CD4-positive, CD25-positive, alpha-beta regulatory T cell (primary cell): ENCODE measurements at regions not wholly inside any gene's neighbourhood (a gene's known extent, or its start where the extent isn't known, plus 50 kb on each side); places are given as distances from the start of the nearest gene placed in this dataset.
A peak's percentile ranks its signal among the peaks of the same experiment; 100 is the strongest.

Experiments
- ATAC-seq, 2 donors: fragments of 150-1000 bp; cut with Tn5 transposase; one replicate each; pipeline ENCODE4 v1.10.0; 2021; ENCODE audit warnings: low read depth in 2 of 2, moderate number of reproducible peaks in 2 of 2, moderate library complexity in 1 of 2
- DNase-seq, 3 donors: peaks; one replicate each; pipeline versions ENCODE4 v3.0.0 to v3.0.0-alpha.2; 2012 to 2022; ENCODE audit warnings: mixed read lengths in 1 of 3
- H3K27ac ChIP-seq: one replicate; pipeline ENCODE4 v1.7.0; 2013; ENCODE audit warnings: mild to moderate bottlenecking, low read length; ENCODE audit not compliant: insufficient read depth, poor library complexity, severe bottlenecking
- H3K27me3 ChIP-seq: one replicate; pipeline ENCODE4 v1.7.0; 2013; ENCODE audit warnings: low read length; ENCODE audit not compliant: control insufficient read depth, insufficient read depth
- H3K36me3 ChIP-seq: one replicate; pipeline ENCODE4 v1.7.0; 2013; ENCODE audit warnings: mild to moderate bottlenecking, low read length, moderate library complexity; ENCODE audit not compliant: control insufficient read depth, insufficient read depth
- H3K4me1 ChIP-seq: 2 replicates; pipeline ENCODE4 v1.7.0; 2013; ENCODE audit warnings: mild to moderate bottlenecking, low read length; ENCODE audit not compliant: insufficient read depth, control insufficient read depth, poor library complexity, severe bottlenecking
- H3K4me3 ChIP-seq: one replicate; pipeline ENCODE4 v1.7.0; 2013; ENCODE audit warnings: low read depth, mild to moderate bottlenecking, low read length, moderate library complexity
- H3K9me3 ChIP-seq, 2 experiments: 1 replicate in 1 of 2; 2 replicates in 1 of 2; pipeline ENCODE4 v1.7.0; 2013; ENCODE audit warnings: low read length in 2 of 2, mild to moderate bottlenecking in 1 of 2, moderate library complexity in 1 of 2; ENCODE audit not compliant: control insufficient read depth in 2 of 2
- H3K27ac Mint-ChIP-seq, 3 donors: one replicate each; pipeline ENCODE4 v1.8.0; 2020 to 2022; ENCODE audit warnings: mild to moderate bottlenecking in 3 of 3, mixed read lengths in 3 of 3, moderate library complexity in 2 of 3
- H3K27me3 Mint-ChIP-seq: one replicate; pipeline ENCODE4 v1.8.0; 2022; ENCODE audit warnings: mild to moderate bottlenecking, mixed read lengths
- H3K36me3 Mint-ChIP-seq: one replicate; pipeline ENCODE4 v1.8.0; 2020; ENCODE audit warnings: mixed read lengths
- H3K4me1 Mint-ChIP-seq, 4 donors: one replicate each; pipeline ENCODE4 v1.8.0; 2020 to 2022; ENCODE audit warnings: mixed read lengths in 4 of 4, mild to moderate bottlenecking in 1 of 4
- H3K4me3 Mint-ChIP-seq, 4 donors: one replicate each; pipeline ENCODE4 v1.8.0; 2020 to 2022; ENCODE audit warnings: mild to moderate bottlenecking in 4 of 4, mixed read lengths in 4 of 4, moderate library complexity in 3 of 4
- H3K9me3 Mint-ChIP-seq, 7 donors: one replicate each; pipeline ENCODE4 v1.8.0; 2020 to 2022; ENCODE audit warnings: mixed read lengths in 7 of 7, mild to moderate bottlenecking in 3 of 7, moderate library complexity in 2 of 7

GRCh38 chr6:143613749-143614148, 64.0 kb upstream of the PHACTR2 start:
- Mint-ChIP-seq H3K9me3 (peaks cover 0 to 1% (median 0%) of the 10 kb centered on the region in 7 donors), H3K27me3 (no peaks in the 10 kb centered on the region), H3K36me3 (peaks cover 3% of the 10 kb centered on the region), H3K4me3 (no peak overlapping the region), H3K4me1 (peaks cover 22 to 73% (median 48%) of the 10 kb centered on the region in 4 donors), H3K27ac (peak overlapping the region in 1 of 3 donors; percentile 31)
- ATAC-seq: no peak
- DNase-seq: no peak
- Histone ChIP-seq H3K36me3 (no peaks in the 10 kb centered on the region), H3K27ac (no peak overlapping the region), H3K9me3 (no peaks in the 10 kb centered on the region), H3K27me3 (no peaks in the 10 kb centered on the region), H3K4me1 (peaks cover 7% of the 10 kb centered on the region), H3K4me3 (peak overlapping the region; percentile 51)

- Histone ChIP-seq H3K9me3 (no peaks in the 10 kb centered on the region), H3K27ac (no peak overlapping the region), H3K27me3 (no peaks in the 10 kb centered on the region), H3K4me3 (no peak overlapping the region), H3K4me1 (peaks cover 7% of the 10 kb centered on the region), H3K36me3 (no peaks in the 10 kb centered on the region)
- Mint-ChIP-seq H3K4me1 (peaks cover 27 to 60% (median 49%) of the 10 kb centered on the region in 4 donors), H3K27me3 (no peaks in the 10 kb centered on the region), H3K27ac (no peak overlapping the region), H3K4me3 (no peak overlapping the region), H3K36me3 (peaks cover 6% of the 10 kb centered on the region), H3K9me3 (peaks cover 0 to 1% (median 0%) of the 10 kb centered on the region in 7 donors)
- ATAC-seq (no peak), DNase-seq (no peak)
Measured at GRCh38 chr6:143612186-143612585, 65.6 kb upstream of the PHACTR2 start.

- Histone ChIP-seq H3K4me3 (no peak overlapping the region), H3K27me3 (no peaks in the 10 kb centered on the region), H3K9me3 (no peaks in the 10 kb centered on the region), H3K4me1 (peaks cover 7% of the 10 kb centered on the region), H3K36me3 (no peaks in the 10 kb centered on the region), H3K27ac (no peak overlapping the region)
- peaks cover 0 to 1% (median 0%) of the 10 kb centered on the region in 7 donors for H3K9me3 Mint-ChIP-seq
- H3K36me3 Mint-ChIP-seq: peaks cover 6% of the 10 kb centered on the region
- DNase-seq (no peak), ATAC-seq (no peak)
- peaks cover 27 to 58% (median 45%) of the 10 kb centered on the region in 4 donors for H3K4me1 Mint-ChIP-seq
- H3K27me3 Mint-ChIP-seq: no peaks in the 10 kb centered on the region
- H3K27ac Mint-ChIP-seq: no peak overlapping the region
- no peak overlapping the region for H3K4me3 Mint-ChIP-seq
Measured at GRCh38 chr6:143611580-143611979, 66.2 kb upstream of the PHACTR2 start.

GRCh38 chr6:143609972-143610371, 67.8 kb upstream of the PHACTR2 start:
- peaks cover 4% of the 10 kb centered on the region for H3K4me1 ChIP-seq
- H3K27me3 ChIP-seq: no peaks in the 10 kb centered on the region
- no peak overlapping the region for H3K27ac ChIP-seq
- no peak overlapping the region for H3K4me3 ChIP-seq
- Mint-ChIP-seq H3K4me1 (peaks cover 24 to 51% (median 37%) of the 10 kb centered on the region in 4 donors), H3K27ac (no peak overlapping the region), H3K4me3 (no peak overlapping the region), H3K27me3 (no peaks in the 10 kb centered on the region), H3K9me3 (no peaks in the 10 kb centered on the region), H3K36me3 (peaks cover 3% of the 10 kb centered on the region)
- DNase-seq: no peak
- no peaks in the 10 kb centered on the region for H3K9me3 ChIP-seq
- ATAC-seq: no peak
- H3K36me3 ChIP-seq: no peaks in the 10 kb centered on the region

- ATAC-seq: no peak
- H3K27ac ChIP-seq: no peak overlapping the region
- no peaks in the 10 kb centered on the region for H3K27me3 ChIP-seq
- H3K36me3 Mint-ChIP-seq: peaks cover 3% of the 10 kb centered on the region
- no peaks in the 10 kb centered on the region for H3K27me3 Mint-ChIP-seq
- H3K36me3 ChIP-seq: no peaks in the 10 kb centered on the region
- H3K4me1 Mint-ChIP-seq: peaks cover 20 to 47% (median 35%) of the 10 kb centered on the region in 4 donors
- peak overlapping the region in 1 of 4 donors; percentile 3 for H3K4me3 Mint-ChIP-seq
- no peaks in the 10 kb centered on the region for H3K9me3 ChIP-seq
- H3K4me1 ChIP-seq: peaks cover 3% of the 10 kb centered on the region
- peak overlapping the region in 1 of 3 donors; percentile 8 for H3K27ac Mint-ChIP-seq
- no peak overlapping the region for H3K4me3 ChIP-seq
- H3K9me3 Mint-ChIP-seq: no peaks in the 10 kb centered on the region
- DNase-seq: no peak
Measured at GRCh38 chr6:143609501-143609900, 68.3 kb upstream of the PHACTR2 start.

GRCh38 chr6:143608906-143609305, 68.9 kb upstream of the PHACTR2 start:
- Mint-ChIP-seq H3K36me3 (peaks cover 3% of the 10 kb centered on the region), H3K27ac (no peak overlapping the region), H3K4me1 (peaks cover 16 to 44% (median 30%) of the 10 kb centered on the region in 4 donors), H3K4me3 (peak overlapping the region in 1 of 4 donors; percentile 3), H3K27me3 (no peaks in the 10 kb centered on the region), H3K9me3 (no peaks in the 10 kb centered on the region)
- ATAC-seq: no peak
- Histone ChIP-seq H3K36me3 (no peaks in the 10 kb centered on the region), H3K4me1 (no peaks in the 10 kb centered on the region), H3K4me3 (no peak overlapping the region), H3K27ac (no peak overlapping the region), H3K27me3 (no peaks in the 10 kb centered on the region), H3K9me3 (no peaks in the 10 kb centered on the region)
- DNase-seq: no peak

- Mint-ChIP-seq H3K27ac (peak overlapping the region in 1 of 3 donors; percentile 41), H3K4me3 (no peak overlapping the region), H3K36me3 (peaks cover 3% of the 10 kb centered on the region)
Measured at GRCh38 chr6:143607974-143608373, 69.8 kb upstream of the PHACTR2 start.

GRCh38 chr6:143607168-143607567, 70.6 kb upstream of the PHACTR2 start:
- no peak overlapping the region for H3K4me3 Mint-ChIP-seq
- H3K27me3 Mint-ChIP-seq: no peaks in the 10 kb centered on the region

More at GRCh38 chr6:143607974-143608373, 69.8 kb upstream of the PHACTR2 start:
- no peaks in the 10 kb centered on the region for H3K9me3 ChIP-seq
- no peak overlapping the region for H3K27ac ChIP-seq
- ATAC-seq: no peak
- H3K4me1 Mint-ChIP-seq: peaks cover 16 to 44% (median 31%) of the 10 kb centered on the region in 4 donors
- no peaks in the 10 kb centered on the region for H3K27me3 ChIP-seq
- no peaks in the 10 kb centered on the region for H3K27me3 Mint-ChIP-seq
- H3K9me3 Mint-ChIP-seq: no peaks in the 10 kb centered on the region
- no peak overlapping the region for H3K4me3 ChIP-seq
- H3K36me3 ChIP-seq: no peaks in the 10 kb centered on the region
- no peaks in the 10 kb centered on the region for H3K4me1 ChIP-seq
- DNase-seq: no peak

More at GRCh38 chr6:143607168-143607567, 70.6 kb upstream of the PHACTR2 start:
- H3K4me1 ChIP-seq: no peaks in the 10 kb centered on the region
- no peaks in the 10 kb centered on the region for H3K27me3 ChIP-seq
- ATAC-seq: no peak
- no peak overlapping the region for H3K4me3 ChIP-seq
- Mint-ChIP-seq H3K4me1 (peaks cover 16 to 46% (median 31%) of the 10 kb centered on the region in 4 donors), H3K36me3 (peaks cover 3% of the 10 kb centered on the region), H3K9me3 (no peaks in the 10 kb centered on the region), H3K27ac (peak overlapping the region in 1 of 3 donors; percentile 41)
- no peaks in the 10 kb centered on the region for H3K9me3 ChIP-seq
- no peak for DNase-seq
- H3K36me3 ChIP-seq: no peaks in the 10 kb centered on the region
- H3K27ac ChIP-seq: no peak overlapping the region
